Fibroblast of lung (primary cell): ENCODE measurements at regions not wholly inside any gene's neighbourhood (a gene's known extent, or its start where the extent isn't known, plus 50 kb on each side); places are given as distances from the start of the nearest gene placed in this dataset.

ENCODE experiments used
- EZH2 ChIP-seq: IDR thresholded peaks from 2 replicates; pipeline ENCODE4 v1.5.1; 2012; ENCODE audit warnings: low read length, control low read depth, mild to moderate bottlenecking; ENCODE audit errors: missing control alignments
- TF ChIP-seq, protein P1 (sequence below), 2 donors: IDR thresholded peaks in 1 of 2; conservative IDR thresholded peaks in 1 of 2; 1 replicate in 1 of 2; 2 replicates in 1 of 2; pipeline ENCODE4 v1.5.1; 2011 to 2012; ENCODE audit warnings: low read length in 2 of 2, control low read depth in 1 of 2, inconsistent platforms in 1 of 2, low read depth in 1 of 2, mild to moderate bottlenecking in 1 of 2

DNA sequence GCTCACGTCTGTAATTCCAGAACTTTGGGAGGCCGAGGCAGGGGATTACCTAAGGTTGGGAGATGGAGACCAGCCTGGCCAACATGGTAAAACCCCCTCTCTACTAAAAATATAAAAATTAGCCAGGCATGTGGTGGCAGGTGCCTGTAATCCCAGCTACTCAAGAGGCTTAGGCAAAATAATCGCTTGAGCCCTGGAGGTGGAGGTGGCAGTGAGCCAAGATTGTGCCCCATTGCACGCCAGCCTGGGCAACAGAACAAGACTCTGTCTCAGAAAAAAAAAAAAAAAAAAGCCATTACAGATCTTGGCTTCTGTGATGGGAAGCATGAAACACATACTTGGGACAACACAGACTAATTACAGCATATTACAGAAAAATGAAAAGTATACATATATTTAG is 1404.5 kb upstream of the SPRY2 start:
- TF ChIP-seq EZH2 = no peak
- TF ChIP-seq, protein P1, sequence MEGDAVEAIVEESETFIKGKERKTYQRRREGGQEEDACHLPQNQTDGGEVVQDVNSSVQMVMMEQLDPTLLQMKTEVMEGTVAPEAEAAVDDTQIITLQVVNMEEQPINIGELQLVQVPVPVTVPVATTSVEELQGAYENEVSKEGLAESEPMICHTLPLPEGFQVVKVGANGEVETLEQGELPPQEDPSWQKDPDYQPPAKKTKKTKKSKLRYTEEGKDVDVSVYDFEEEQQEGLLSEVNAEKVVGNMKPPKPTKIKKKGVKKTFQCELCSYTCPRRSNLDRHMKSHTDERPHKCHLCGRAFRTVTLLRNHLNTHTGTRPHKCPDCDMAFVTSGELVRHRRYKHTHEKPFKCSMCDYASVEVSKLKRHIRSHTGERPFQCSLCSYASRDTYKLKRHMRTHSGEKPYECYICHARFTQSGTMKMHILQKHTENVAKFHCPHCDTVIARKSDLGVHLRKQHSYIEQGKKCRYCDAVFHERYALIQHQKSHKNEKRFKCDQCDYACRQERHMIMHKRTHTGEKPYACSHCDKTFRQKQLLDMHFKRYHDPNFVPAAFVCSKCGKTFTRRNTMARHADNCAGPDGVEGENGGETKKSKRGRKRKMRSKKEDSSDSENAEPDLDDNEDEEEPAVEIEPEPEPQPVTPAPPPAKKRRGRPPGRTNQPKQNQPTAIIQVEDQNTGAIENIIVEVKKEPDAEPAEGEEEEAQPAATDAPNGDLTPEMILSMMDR (conservative IDR thresholded peaks at IDR 0.05 in 1 of 2, IDR thresholded peaks at IDR 0.05 in 1 of 2; ENCODE audit: low read depth in 1 of 2, low read length in 2 of 2) = no peak
